CD4-positive, alpha-beta T cell treated with Interleukin-2 at 100 ng/mL for 4 hours (primary cell): ENCODE measurements at regions not wholly inside any gene's neighbourhood (a gene's known extent, or its start where the extent isn't known, plus 50 kb on each side); places are given as distances from the start of the nearest gene placed in this dataset.

Experiments
- DNase-seq: peaks from one replicate; pipeline ENCODE4 v3.0.0-alpha.2; 2020; ENCODE audit warnings: low spot score

DNA sequence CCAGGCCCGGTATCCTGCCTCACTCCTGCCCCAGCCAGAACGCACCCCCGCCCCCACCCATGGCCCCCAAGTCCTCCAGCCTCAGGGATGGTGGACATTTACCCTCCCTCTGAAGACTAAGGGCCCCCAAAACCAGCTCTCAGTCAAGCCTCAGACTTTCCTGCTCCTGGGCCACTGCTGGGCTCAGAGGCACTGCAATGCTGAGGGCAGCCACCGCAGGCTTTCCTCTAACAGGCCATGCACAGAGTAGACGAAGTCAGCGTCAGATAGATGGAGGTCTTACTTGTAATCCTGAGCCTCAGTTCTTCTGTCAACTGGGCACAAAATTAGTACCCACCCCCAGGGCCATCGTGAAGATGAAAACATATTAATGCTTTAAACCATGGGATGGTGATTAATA lies 92.6 kb downstream of the TTC32 start:
- no peak for DNase-seq

DNA sequence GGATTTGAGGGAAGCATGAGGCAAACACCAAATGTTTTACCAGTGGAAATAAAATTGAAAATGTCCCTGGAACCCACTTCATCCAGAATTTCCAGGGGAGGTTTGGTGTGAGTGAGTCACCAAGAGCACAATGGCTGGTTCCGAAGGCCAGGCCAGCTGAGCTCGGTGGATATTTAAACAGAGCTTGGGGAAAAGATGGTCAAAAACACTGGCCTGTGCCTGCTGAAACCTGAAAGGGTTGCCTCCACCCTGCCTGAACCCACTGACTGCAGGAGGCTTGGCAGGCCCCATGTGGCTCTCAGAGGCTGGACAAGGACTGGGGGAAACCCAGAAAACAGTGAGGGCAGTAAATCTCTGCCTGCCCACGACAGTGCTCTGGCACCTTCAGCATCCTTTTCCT lies 93.9 kb downstream of the TTC32 start:
- DNase-seq: no peak

DNA sequence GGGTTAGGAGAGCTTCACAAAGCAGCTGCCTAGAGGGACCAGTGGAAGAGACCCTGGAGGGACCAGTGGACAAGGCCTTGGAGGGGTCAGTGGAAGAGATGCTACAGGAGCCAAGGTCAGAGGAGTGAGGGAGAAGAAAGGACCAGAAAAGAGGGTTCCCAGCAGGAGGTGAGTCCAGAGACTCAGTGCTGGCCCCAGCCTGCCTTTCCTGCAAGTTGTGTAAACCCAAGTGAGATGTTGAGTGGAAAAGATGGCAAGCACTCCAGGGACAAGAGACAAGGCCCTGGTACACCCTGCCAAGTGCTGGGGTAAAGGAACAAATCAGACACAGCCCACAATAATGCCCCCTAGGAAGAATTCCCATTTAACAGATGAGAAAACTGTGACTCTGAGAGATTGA lies 94.4 kb downstream of the TTC32 start:
- DNase-seq: no peak

DNA sequence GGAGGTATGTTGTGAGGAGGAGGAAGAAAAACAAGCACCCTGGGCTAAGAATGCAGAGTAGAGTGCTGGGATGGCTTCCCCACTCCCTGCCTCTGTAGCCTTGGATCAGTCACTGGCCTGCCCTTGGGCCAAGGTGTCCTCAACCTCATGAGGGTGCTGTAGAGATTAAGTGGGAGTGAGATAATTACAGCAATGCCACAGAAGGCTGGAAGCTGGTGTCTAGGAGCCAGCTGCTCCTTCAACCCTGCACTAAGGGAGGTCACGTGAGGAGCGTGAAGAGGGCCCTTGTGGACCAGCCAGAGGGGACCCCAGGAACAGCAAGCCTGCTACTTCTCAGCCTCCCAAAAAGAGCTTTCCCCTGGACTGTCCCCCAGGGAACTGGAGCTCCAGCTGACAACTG lies 95.2 kb downstream of the TTC32 start:
- DNase-seq: no peak

DNA sequence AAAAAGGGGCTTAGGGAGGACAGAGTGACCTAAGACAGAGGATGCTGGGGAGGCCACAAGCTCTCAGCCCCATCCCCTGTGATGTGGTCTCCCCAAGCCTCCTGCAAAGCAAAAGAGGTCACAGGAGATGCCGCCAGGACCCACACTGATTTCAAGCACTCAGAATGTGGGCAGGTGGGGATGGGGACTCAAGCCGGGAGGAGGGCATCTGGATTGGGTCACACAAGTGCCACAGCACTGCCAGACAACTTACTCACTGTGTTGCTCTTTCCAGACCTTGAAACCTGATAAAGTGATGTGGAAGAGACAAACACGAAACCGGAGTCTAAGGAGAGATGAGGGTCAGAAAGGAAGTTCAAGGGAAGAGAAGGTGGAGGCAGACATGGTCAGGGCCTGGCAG lies 95.7 kb downstream of the TTC32 start:
- no peak for DNase-seq

DNA sequence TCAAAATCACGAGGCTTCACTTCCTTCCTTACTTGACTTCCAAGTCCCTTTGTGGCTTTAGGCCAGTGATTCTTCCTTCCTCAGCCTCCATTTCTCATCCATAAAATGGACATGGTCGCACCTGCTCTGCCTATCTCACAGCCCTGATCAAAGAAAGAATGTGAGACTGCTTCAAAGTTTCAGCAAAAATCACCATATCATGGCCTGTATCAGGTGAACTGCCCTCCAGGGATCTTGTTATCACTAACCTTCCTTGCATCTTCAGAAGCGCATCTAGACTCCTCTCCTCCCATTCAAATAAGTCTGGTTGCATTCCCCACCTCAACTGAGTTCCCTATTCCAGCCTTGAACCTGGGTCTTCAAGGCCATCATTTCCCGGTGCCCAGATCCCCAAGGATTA lies 96.5 kb downstream of the TTC32 start:
- no peak for DNase-seq

DNA sequence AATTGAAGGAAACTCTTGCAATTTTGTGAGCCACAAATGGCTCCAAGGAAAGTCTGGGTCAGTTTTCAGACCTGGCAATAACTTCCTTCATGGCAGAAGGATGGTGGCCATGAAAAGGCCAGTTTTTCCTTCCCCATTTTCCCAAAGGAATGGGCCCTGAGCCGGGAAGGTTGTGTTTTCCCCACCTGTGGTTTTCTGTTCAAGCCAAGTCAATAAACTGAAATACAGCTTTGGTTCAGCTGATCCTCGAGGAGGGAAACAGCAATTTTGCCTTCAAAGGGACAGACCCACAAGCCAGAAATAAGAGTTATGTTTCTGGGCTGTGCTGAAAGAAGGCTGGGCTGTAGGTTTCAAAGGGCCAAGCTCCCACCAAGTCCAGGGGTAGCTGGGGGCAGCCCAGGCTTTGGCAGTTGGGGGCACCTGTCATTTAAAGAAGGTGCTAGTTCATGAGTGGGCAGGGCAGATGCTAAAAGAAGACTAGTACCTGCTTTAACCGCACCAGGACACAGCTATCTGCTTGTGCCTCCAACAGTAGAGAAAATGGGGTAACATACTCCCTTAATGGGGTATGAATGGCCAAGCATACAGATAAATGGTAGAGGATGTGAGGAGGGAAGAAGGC lies 97.0 kb downstream of the TTC32 start:
- DNase-seq: no peak

DNA sequence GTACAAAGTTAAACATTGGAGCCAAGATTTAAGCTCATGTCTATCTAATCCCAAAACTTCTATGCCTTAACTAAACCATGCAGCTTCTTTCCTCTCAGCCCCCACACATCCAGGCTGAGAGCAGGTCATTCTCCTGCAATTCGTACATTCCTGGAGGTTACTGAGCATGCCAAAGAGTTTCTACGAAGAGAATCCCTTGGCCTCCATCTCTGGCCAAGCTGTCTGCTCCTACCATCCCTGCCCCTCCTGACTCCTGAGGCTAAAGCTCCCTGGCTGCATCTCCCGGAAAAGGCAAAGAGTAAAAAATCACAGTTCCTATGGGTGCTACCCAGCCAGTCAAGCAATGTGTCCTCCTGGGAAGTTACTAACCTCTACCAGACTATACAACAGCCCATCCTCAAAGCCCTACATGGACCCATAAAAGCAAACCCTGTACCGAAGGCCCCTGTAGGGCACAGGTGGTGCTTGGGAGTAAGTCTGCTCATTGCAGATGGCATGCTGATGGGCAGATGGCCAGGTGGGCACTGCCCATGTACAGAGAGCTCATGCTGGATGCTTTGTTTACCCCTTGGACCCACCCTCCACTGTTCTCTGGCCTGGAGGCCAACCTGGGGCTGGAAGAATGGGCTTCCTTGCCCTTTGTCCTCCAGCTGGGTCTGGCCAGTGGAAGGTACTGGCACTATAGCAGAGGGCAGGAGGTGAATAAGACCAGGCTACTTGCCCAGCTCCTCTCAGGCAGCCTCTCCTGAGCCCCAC lies 99.5 kb downstream of the TTC32 start:
- DNase-seq: no peak

DNA sequence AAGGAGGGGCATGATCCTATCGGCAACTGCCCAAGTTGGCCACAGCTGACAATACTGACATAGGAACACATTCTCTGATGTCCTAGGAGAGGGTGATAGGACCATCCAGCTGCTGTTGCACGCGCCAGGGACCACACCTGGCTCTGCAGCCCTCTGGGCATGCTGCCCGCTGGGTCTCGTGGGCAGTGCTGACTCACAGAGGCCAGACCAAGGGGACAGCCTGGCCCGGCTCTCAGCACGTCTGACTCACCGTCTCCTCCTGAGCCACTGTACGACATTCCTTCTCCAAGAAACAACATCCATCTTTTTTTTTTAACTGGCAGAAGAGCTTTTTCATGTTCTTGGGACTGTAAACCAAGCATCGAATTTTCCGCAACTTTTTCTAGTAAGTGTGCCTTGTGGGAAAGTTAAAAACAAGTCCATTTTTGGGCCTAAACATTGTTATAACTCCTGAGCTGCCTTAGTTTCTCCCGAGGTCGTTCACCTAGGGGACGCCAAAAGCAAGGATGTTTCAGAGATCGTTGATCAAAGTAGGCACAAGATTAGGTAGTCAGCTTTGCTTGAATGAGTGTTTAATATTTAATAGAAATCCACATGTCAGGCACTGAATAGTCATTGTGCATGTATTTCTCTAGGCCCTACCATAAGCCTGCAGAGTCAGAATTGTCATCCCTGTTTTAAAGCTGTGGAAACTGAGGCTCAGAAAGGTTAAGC lies 100.3 kb downstream of the TTC32 start:
- DNase-seq: no peak

DNA sequence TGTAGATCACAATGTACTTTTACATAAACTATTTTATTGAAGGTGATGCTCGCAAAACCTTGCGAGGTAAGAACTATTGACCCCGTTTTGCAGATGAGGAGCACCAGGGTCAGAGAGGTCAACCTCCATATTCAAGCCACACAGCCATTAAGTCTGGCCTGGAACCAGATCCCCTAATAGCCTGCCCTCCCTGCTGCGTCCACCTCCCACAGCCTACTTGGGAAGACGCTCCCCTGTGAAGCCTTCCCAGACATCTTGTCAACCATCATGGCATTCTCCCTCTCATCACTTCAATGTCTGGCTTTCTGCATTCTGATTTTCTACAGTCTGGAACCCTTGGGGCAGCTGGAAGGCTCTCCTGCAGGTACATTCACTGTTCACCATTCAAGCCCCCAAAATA lies 101.0 kb downstream of the TTC32 start:
- DNase-seq: no peak

DNA sequence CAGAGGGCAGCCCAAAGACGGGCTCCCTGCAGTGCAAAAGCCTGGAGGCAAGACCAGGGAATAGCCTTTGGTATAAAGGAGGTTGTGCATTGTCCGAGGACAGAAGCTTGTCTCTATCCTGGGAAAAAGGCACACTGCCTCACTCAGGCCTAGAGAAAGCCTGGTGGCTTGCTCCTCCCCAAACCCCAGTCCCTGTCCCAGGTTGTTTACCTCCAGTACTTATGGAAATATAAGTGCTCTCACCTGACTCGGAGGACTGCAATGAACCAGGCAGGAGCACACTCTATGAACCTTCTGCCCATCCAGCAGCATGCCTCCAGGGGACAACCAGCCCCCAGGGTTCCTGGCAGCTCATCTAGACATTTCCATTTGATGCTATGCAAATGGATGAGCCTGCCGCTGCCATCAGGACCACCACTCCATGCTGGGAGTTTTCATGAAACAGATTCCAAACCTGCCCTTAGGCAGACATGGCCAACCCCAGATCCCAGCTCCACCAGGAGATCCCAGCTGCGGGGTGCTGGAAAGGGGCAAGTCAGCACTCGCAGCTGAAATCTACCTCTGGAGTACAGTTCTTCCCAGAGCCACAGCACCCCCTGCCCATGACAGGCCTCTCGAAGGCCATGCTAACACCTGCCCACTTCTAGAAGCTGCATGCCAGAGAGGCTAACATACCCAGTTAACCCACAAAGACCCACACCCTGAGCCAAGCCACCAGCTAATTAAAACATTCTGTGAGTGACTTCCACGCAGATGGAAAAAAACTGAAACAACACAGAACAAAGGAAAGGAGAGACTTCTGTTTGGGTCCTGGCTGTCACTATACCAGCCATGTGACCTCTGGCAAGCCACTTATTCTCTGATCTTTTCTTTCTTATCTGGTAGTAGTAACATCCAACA lies 101.7 kb downstream of the TTC32 start:
- DNase-seq: no peak

DNA sequence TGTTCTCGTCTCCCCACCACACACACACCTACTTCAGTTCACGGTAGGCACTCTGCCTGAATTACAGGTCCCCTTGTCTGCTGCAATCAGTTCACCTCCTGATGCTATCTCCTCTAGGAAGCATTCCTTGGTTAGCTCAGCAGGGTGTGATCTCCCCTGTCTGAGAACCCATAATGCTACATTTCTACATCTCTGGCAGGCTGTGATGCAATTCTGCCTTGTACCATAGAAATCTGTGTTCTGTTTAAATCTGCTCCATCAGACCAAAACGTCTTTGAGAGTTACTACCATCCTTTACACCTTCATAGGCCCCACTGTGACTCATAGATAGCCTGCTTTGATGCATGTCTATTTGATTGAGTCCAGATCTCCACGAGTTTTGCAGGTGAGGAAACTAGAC lies 103.9 kb downstream of the TTC32 start:
- no peak for DNase-seq

DNA sequence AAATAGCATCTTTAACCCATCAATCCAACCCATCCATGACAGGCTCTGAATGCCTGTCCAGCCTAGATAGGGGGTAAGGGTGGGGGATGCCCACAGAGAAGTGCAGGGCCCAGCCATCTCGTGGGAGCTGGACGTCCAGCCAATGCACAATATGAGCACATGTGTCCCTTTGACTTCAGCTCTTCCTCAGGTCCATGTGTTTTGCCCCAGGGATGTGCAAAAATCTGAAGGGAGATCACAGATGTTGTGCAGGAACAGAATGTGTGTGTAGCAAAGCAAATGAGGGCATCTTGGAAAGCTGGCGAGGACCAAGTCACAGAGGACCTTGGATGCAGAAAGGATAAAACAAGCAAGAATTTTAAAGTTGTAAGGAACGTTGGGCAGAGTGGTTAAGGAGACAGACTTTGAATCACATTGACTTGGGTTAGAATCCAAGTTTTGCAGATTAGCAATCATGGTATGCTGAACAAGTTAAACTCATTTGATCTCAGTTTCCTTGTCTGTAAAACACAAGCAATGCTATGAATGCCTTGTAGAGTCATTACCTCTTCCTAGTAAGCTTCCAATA lies 104.5 kb downstream of the TTC32 start:
- DNase-seq: no peak

DNA sequence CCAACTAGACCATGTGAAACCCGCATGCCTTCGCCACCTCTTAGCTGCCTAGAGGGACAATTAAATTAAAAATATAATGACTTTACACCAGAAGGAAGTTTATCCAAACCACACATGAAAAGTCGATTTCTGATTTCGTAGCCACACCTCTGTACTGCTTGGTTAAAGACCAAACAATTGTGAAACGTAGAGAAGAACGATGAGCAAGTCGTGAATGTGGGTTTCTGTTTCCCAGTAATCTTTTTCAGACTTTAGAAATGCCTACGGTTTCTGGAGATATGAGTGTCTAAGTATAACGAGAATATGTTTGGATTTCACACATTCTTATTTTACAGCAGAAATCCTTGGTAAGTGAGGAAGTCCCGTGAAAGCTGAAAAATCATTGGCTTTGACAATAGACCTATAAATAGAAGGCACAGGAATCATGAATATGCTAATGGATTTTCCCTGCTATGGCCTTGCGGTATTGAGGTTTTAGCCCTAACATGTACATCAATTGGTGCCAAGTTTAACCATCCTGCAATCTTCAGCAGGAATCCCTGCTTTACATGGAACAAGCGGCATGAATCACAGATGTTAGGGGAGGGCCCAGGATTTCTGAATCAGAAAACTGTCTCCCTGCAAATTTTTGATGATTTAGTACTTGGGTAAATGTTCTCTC lies 105.6 kb downstream of the TTC32 start:
- no peak for DNase-seq

DNA sequence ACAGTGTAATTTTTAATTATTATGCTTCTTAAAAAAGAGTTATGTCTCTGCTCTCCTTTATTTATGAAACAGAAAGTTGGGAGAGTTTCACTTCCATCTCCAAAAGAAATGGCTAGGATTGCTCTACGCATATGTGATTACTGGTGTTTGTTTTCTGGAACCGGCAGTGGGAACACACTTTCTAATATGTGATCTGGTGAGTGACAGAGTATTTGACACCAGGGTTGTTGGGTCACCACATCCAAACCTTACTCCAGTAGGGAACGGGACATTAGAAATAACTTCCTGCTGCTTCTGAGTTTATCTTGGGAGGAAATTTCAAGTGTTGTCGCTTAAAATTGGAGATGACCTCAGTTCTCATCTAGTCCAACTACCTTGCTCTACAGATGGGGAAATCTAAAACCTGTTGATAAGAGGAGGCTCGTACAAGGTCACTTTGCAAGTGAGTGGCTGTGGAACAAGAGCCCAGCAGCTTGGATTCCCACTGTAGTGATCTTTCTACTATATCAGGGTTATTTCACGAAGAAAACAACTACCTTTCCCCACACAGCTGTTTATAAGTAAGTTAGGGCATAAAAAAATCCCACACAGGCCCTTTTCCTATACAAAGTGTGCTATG lies 108.5 kb downstream of the TTC32 start:
- no peak for DNase-seq

DNA sequence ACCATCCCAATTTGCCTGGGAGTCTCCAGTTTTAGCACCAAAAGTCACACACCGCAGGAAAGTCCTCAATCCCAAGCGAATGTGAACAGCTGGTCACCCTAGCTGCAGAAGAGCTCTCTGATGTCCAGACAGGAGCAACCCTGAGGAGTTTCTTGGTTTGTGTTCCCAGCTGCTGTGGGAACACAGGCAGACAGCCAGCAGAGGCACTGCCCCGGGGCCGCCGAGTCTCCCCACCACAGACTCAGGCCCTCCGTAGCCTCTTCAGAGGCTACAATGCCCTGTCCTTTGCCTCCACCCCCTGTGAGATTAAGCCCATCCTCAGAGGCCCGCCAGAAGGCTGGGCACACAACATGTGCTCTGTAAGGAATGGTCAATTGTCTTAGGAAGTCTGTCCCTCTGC lies 111.5 kb downstream of the TTC32 start:
- no peak for DNase-seq

DNA sequence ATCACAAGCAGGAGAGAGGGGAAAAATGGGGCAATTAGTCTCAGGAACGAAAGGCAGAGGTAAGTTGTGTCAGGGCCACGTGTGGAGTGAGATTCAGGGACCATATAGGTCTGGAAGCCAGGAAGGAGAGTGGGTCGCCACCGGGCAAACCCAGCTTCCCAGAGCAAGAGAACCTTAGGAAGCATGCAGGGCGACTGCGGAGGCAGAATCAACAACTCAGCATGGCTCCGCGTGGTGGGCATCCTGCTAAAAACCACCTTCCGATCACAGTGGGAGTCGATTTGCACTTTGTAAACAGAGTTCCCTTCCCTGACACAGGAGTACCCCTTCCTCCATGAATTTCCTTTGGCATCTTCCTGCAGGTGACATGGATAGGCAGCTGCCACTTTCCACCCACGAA lies 114.6 kb downstream of the TTC32 start:
- DNase-seq: no peak

DNA sequence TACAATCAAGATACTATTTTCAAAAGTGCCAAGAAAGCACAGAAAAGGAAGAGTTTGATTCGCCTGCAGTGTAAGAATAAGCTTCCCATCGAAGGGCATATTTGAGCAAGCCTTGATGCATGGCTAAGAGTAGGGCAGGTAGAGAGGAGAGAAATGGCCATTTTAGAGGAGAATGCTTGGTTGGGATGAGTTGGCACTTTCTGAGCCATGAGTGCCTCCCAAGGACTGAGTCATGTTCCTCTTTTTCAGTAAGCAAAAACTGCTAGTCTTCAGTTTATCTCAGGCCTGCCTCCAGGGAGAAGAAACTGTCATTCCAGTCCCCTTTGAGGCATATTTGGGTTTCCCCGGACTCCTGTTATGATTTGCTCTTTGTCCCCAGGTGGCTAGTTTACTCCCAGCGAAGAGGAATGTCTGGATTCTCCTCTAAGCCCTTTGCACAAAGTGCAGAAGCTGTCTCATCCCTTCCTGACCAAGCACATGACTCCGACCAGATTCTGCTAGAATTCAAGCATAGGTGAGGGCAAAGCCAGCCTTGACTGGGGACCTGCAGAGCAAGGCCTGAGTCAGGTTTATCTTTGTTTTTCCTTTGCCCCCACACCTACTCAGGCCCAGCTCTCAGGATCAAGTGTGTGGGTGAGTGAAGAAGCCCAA lies 115.2 kb downstream of the TTC32 start:
- DNase-seq: no peak

DNA sequence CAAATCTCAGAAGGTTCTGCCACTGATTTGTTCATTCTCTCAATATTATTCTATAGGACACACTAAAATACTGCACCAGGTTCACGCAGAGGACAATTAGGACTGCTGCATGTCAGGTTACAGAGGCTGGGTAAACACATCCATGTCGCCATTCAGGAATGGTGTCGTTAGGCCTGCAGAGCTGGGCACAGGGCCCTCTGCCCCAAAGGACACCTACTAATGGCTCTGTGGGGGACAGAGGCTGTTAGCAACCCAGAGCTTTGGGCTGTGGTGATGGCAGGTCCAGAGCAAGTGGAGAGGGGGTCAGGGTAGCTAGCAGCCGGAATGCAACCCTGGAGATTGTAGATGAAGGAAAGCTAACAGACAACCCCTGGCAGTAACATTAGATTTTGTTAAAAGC lies 115.9 kb downstream of the TTC32 start:
- DNase-seq: no peak

DNA sequence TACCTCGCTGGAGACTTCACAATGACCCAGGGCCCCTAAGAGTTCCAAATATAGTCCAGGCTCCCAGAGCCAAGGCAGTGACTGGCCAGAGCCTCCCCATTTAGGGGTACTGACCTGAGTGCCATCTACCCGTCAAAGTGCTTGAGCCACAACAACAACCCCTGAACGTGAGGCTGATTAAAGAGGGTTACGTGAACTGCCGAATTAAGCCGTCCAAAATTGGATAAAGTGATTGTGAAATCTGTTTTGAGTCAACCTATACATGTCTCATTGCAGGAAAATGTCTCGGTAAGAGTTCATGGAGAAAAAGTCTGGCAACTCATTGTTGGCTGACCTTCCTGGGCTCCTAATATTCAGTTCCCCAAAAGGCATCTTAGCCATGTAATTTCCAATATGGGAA lies 116.3 kb downstream of the TTC32 start:
- DNase-seq: no peak

DNA sequence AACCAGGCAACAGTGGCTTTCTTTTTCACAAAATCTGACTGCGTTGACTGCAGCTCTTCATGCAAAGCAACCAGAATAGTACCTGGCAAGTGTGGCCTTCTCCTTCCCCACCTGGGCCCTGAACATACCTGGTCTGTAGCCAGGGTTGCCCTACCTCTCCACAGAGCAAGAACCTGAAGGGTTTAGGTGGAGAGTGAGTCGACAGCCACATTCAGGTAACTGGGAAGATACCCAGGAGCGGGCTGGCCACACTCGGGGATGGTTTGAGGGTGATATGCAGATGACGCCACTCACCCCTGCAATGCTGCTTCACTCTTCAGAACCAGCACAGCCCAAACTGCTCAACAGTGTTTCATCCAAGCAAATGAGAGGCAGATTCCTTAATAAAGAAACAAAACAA lies 117.3 kb downstream of the TTC32 start:
- DNase-seq: no peak
